Activated CD4-positive, alpha-beta memory T cell treated with anti-CD3 and anti-CD28 coated beads, Interleukin-2, amount 10 ng/mL, durations not matched to agents 7 days and 5 days (primary cell): ENCODE measurements at regions not wholly inside any gene's neighbourhood (a gene's known extent, or its start where the extent isn't known, plus 50 kb on each side); places are given as distances from the start of the nearest gene placed in this dataset.
"Not testable (repeated sequence)": the region's sequence is repeated elsewhere in the genome, so short reads cannot be mapped to it uniquely, and the experiment has no call there.

Experiments used
- CTCF ChIA-PET: fragments of 350-600 bp; sonication (Branson Sonifier 250); formaldehyde crosslinking; loops from one replicate; lab custom pipeline; 2021; ENCODE audit warnings: antibody characterized with exemption, inconsistent platforms; lab: Charles Lee
- POLR2A ChIA-PET: fragments of 350-600 bp; sonication (Branson Sonifier 250); formaldehyde crosslinking; loops from one replicate; lab custom pipeline; 2021; ENCODE audit warnings: antibody characterized with exemption; lab: Charles Lee
- DNase-seq: peaks from one replicate; pipeline ENCODE4 v3.0.0-alpha.2; 2020
- H3K27ac Mint-ChIP-seq: one replicate; pipeline ENCODE4 v1.8.0; 2021; ENCODE audit warnings: mild to moderate bottlenecking, mixed read lengths
- H3K27me3 Mint-ChIP-seq: one replicate; pipeline ENCODE4 v1.8.0; 2021; ENCODE audit warnings: mixed read lengths
- H3K36me3 Mint-ChIP-seq: one replicate; pipeline ENCODE4 v1.8.0; 2021; ENCODE audit warnings: low read depth, mixed read lengths
- H3K4me1 Mint-ChIP-seq: one replicate; pipeline ENCODE4 v1.8.0; 2021; ENCODE audit warnings: mixed read lengths
- H3K4me3 Mint-ChIP-seq: one replicate; pipeline ENCODE4 v1.8.0; 2021; ENCODE audit warnings: mild to moderate bottlenecking, mixed read lengths
- H3K9me3 Mint-ChIP-seq: one replicate; pipeline ENCODE4 v1.8.0; 2021; ENCODE audit warnings: mixed read lengths

DNA sequence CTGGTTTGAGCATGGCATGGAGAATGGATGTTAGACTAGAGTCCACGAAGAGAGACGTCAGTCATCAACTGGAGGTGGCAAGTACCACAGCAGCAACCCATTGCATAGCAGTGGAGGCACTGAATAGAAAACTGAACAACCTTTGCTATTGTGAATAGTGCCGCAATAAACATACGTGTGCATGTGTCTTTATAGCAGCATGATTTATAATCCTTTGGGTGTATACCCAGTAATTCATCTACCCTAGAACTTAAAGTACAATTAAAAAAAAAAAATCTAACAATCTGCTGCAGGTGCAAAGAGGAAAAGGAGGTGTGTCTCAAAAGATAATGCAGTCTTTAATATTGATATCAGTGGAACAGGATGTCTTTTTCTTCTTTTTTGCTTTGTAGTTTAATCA, 443.4 kb upstream of the ISX start:
- POLR2A ChIA-PET: no interaction called here
- H3K4me1 Mint-ChIP-seq: no peaks in the 10 kb centered on the region
- no peaks in the 10 kb centered on the region for H3K36me3 Mint-ChIP-seq
- H3K27ac Mint-ChIP-seq: no peak overlapping the region
- no peak for DNase-seq
- H3K9me3 Mint-ChIP-seq: peaks cover 13% of the 10 kb centered on the region
- no peak overlapping the region for H3K4me3 Mint-ChIP-seq
- H3K27me3 Mint-ChIP-seq: no peaks in the 10 kb centered on the region
- CTCF ChIA-PET: no interaction called here

DNA sequence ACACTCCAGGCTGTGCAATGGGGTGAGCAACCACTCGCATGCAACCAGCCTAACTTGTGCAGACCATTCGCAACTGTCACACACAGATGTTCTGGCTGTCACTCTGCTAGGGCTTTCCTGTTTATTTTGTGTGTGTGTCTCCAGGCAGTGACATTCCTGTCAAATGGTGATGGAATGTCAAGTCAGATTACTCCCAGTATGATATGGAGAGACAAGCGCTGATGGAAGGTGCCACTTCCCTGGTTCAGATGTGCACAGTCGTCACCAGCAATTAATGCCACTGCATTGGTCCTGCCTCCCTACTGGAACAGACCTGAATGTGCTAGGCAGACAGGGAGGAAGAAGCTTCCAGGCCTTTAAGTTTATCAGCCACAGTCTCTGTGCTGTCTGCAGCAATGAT, 442.4 kb upstream of the ISX start:
- Mint-ChIP-seq H3K27me3 (no peaks in the 10 kb centered on the region), H3K4me1 (no peaks in the 10 kb centered on the region), H3K36me3 (no peaks in the 10 kb centered on the region), H3K4me3 (no peak overlapping the region), H3K27ac (no peak overlapping the region), H3K9me3 (peaks cover 16% of the 10 kb centered on the region)
- ChIA-PET CTCF (no interaction called here), POLR2A (no interaction called here)
- no peak for DNase-seq

DNA sequence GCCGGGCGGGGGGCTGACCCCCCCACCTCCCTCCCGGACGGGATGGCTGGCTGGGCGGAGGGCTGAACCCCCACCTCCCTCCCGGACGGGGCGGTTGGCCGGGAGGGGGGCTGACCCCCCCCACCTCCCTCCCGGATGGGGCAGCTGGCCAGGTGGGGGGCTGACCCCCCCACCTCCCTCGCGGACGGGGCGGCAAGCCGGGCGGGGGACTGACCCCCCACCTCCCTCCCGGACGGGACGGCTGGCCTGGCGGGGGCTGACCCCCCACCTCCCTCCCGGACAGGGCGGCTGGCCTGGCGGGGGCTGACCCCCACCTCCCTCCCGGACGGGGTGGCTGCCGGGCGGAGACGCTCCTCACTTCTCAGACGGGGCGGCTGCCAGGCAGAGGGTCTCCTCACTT, 440.1 kb upstream of the ISX start:
- H3K27ac Mint-ChIP-seq, H3K27me3 Mint-ChIP-seq, H3K36me3 Mint-ChIP-seq, POLR2A ChIA-PET, CTCF ChIA-PET, DNase-seq, H3K4me3 Mint-ChIP-seq, H3K4me1 Mint-ChIP-seq: not testable (repeated sequence)
- H3K9me3 Mint-ChIP-seq: peaks cover 18% of the 10 kb centered on the region

DNA sequence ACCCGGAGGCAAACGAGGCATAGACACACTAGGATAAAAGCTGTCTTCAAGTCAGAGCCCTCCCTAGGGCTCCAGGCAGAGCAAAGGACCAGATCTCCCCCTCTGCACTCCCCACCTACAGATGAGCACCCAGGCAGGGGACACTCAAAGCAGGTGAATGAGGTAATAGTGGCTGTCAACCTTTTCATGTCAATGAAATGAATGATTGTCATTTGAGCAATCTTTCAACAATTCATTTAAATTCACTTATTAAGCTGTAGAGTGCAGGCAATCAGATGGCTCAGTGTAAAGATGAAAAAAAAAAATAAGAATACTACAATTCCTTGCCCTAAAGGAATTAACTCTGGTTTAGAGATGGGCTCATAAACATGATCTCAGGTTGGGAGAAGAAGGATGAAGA, 427.8 kb upstream of the ISX start:
- H3K36me3 Mint-ChIP-seq: no peaks in the 10 kb centered on the region

DNA sequence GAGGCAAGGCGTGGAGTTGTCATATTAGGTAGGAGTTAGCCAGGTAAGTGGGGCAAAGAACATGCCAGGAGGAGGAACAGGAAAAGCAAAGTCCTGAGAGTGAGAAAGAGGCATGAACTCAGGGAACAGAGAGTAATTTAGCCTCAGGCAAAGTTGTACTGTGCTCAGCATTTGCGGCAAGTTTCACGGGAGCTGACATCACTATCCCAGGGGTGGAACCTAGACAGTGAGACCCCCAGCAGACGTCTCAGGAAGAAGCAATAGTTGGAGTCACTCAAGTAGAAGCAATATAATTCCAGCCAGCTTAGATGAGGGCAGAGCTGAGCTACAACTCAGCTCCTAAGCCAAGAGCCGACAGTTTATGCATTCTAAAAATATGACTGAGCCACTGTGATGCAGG, 426.0 kb upstream of the ISX start:
- ChIA-PET POLR2A (no interaction called here), CTCF (no interaction called here)
- Mint-ChIP-seq H3K36me3 (no peaks in the 10 kb centered on the region), H3K27me3 (no peaks in the 10 kb centered on the region), H3K4me1 (no peaks in the 10 kb centered on the region), H3K9me3 (peaks cover 7% of the 10 kb centered on the region), H3K27ac (no peak overlapping the region), H3K4me3 (no peak overlapping the region)
- DNase-seq: no peak

More for the DNA sequence above, 427.8 kb upstream of the ISX start:
- Mint-ChIP-seq H3K9me3 (peaks cover 8% of the 10 kb centered on the region), H3K27ac (no peak overlapping the region), H3K27me3 (no peaks in the 10 kb centered on the region), H3K4me3 (no peak overlapping the region), H3K4me1 (no peaks in the 10 kb centered on the region)
- no peak for DNase-seq
- ChIA-PET POLR2A (no interaction called here), CTCF (no interaction called here)

DNA sequence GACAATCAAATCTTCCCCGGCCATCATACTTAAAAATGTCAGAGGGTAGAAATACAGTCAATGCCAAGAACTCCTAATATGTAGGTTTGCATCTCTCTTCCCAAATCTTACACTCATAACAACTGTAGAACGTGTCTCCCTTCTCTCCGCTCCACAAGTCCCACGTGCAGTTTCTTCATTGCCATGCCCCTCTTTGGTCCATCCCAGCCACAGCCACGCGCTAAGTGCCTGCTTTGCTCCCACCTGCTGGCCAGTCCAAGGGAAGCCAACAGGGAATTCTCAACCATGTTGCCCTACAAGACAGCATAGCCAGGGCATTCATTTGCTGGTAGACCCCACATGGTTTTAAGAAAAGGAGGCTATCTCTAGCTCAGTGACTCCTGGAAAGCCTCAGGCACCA, 420.6 kb upstream of the ISX start:
- peaks cover 2% of the 10 kb centered on the region for H3K9me3 Mint-ChIP-seq
- ChIA-PET CTCF (no interaction called here), POLR2A (no interaction called here)
- DNase-seq: no peak
- no peaks in the 10 kb centered on the region for H3K4me1 Mint-ChIP-seq
- no peak overlapping the region for H3K27ac Mint-ChIP-seq
- no peak overlapping the region for H3K4me3 Mint-ChIP-seq
- H3K27me3 Mint-ChIP-seq: no peaks in the 10 kb centered on the region
- no peaks in the 10 kb centered on the region for H3K36me3 Mint-ChIP-seq

DNA sequence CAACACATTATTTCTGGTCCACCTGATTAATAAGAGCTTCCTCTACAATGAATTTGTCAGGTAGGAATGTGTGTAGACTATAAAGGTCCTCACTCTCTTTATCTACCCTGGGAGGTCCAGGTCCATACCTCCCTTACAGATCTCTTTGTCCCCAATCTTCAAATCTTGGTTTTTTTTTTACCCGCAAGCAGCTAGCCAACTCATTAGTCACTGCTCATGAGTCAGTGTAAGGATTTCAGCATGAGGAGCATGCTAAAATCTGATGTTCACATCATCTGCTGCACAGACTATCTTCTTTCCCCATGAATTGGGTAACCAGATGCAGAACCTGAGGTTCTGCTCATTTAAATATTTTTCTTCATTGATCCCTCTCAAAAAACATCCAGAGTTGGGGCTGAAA, 397.0 kb upstream of the ISX start:
- POLR2A ChIA-PET: no interaction called here
- DNase-seq: no peak
- H3K4me3 Mint-ChIP-seq: no peak overlapping the region
- H3K9me3 Mint-ChIP-seq: peaks cover 9% of the 10 kb centered on the region
- no peaks in the 10 kb centered on the region for H3K4me1 Mint-ChIP-seq
- H3K27ac Mint-ChIP-seq: no peak overlapping the region
- CTCF ChIA-PET: no interaction called here
- H3K36me3 Mint-ChIP-seq: no peaks in the 10 kb centered on the region
- H3K27me3 Mint-ChIP-seq: no peaks in the 10 kb centered on the region

DNA sequence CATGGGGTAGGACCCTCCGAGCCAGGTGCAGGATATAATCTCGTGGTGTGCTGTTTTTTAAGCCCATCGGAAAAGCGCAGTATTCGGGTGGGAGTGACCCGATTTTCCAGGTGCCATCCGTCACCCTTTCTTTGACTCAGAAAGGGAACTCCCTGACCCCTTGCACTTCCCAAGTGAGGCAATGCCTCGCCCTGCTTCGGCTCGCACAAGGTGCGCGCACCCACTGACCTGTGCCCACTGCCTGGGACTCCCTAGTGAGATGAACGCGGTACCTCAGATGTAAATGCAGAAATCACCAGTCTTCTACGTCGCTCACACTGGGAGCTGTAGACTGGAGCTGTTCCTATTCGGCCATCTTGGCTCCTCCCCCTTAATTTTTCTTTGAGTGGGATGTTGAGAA, 382.9 kb upstream of the ISX start:
- H3K27ac Mint-ChIP-seq, H3K4me3 Mint-ChIP-seq, CTCF ChIA-PET, H3K27me3 Mint-ChIP-seq, H3K9me3 Mint-ChIP-seq, H3K36me3 Mint-ChIP-seq, H3K4me1 Mint-ChIP-seq, POLR2A ChIA-PET, DNase-seq: not testable (repeated sequence)

- H3K27me3 Mint-ChIP-seq, H3K9me3 Mint-ChIP-seq, DNase-seq, POLR2A ChIA-PET, H3K4me1 Mint-ChIP-seq, H3K36me3 Mint-ChIP-seq, CTCF ChIA-PET, H3K4me3 Mint-ChIP-seq, H3K27ac Mint-ChIP-seq: not testable (repeated sequence)
Observed at GRCh38 chr22:34684278-34684677, 381.7 kb upstream of the ISX start.

DNA sequence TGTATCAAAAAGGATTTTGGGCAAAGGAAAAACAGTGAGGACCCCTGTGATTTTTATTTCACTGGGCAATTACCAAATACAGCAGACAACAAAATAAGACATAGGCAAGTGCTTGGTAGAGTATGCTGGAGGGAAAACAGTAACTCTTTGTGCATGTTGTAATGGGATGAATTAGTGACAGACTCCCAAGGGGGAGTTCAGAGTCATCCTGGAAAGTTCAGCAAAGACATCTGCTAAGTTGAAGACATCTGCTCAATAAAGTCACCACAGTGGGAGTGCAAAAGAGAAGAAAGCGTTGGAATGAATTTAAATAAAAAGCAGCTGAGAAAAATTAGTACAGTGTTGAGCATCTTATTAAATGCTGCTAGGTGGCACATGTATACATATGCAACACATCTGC, 378.8 kb upstream of the ISX start:
- Mint-ChIP-seq H3K36me3 (no peaks in the 10 kb centered on the region), H3K4me3 (no peak overlapping the region), H3K4me1 (no peaks in the 10 kb centered on the region), H3K27me3 (no peaks in the 10 kb centered on the region), H3K9me3 (peaks cover 4% of the 10 kb centered on the region), H3K27ac (no peak overlapping the region)
- no peak for DNase-seq
- ChIA-PET CTCF (no interaction called here), POLR2A (no interaction called here)

GRCh38 chr22:34688825-34689224, 377.1 kb upstream of the ISX start:
- Mint-ChIP-seq H3K27me3 (no peaks in the 10 kb centered on the region), H3K36me3 (no peaks in the 10 kb centered on the region), H3K27ac (no peak overlapping the region), H3K4me1 (no peaks in the 10 kb centered on the region), H3K4me3 (no peak overlapping the region), H3K9me3 (peaks cover 4% of the 10 kb centered on the region)
- DNase-seq: no peak
- POLR2A ChIA-PET: no interaction called here
- CTCF ChIA-PET: no interaction called here

DNA sequence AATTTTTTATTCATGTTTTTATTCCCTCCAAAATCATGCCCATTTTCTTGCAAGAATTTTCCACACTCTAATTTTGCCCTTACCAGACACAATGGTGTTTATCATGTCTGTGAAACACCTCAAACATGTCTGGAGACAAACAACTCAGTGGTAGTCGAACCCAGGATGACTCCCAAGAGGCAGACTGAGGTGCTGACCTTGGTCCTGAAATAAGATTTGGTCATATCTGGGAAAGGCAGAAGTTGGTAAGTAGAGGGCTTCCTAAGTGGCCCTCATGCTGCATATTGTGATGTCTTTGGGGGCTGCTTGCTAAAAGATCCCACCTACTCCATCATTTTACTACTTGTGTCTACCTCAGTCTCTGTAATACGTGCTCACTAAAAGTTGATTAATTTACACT, 369.4 kb upstream of the ISX start:
- H3K9me3 Mint-ChIP-seq: peaks cover 12% of the 10 kb centered on the region
- ChIA-PET POLR2A (no interaction called here), CTCF (no interaction called here)
- H3K27ac Mint-ChIP-seq: no peak overlapping the region
- no peaks in the 10 kb centered on the region for H3K27me3 Mint-ChIP-seq
- H3K4me3 Mint-ChIP-seq: no peak overlapping the region
- H3K36me3 Mint-ChIP-seq: no peaks in the 10 kb centered on the region
- H3K4me1 Mint-ChIP-seq: no peaks in the 10 kb centered on the region
- no peak for DNase-seq

GRCh38 chr22:34702279-34702678, 363.7 kb upstream of the ISX start:
- H3K27ac Mint-ChIP-seq: no peak overlapping the region
- H3K9me3 Mint-ChIP-seq: peaks cover 13% of the 10 kb centered on the region
- POLR2A ChIA-PET: no interaction called here
- H3K36me3 Mint-ChIP-seq: no peaks in the 10 kb centered on the region
- no peaks in the 10 kb centered on the region for H3K27me3 Mint-ChIP-seq
- CTCF ChIA-PET: no interaction called here
- no peaks in the 10 kb centered on the region for H3K4me1 Mint-ChIP-seq
- DNase-seq: no peak
- no peak overlapping the region for H3K4me3 Mint-ChIP-seq

DNA sequence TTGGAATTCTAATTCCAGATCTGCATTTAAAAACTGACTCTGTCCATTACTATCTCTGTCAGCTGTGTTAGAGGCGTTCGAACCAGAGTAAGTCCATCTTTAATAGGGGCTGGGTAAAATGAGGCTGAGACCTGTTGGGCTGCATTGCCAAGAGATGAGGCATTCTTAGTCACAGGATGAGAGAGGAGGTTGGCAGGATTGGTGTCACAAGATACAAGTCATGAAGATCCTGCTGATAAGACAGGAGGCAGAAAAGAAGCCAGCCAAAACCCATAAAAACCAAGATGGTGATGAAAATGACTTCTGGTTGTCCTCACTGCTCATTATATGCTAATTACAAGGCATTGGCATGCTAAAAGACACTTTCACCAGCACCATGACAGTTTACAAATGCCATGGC, 356.3 kb upstream of the ISX start:
- ChIA-PET POLR2A (no interaction called here), CTCF (no interaction called here)
- Mint-ChIP-seq H3K4me1 (no peaks in the 10 kb centered on the region), H3K27me3 (no peaks in the 10 kb centered on the region), H3K9me3 (peaks cover 10% of the 10 kb centered on the region), H3K36me3 (no peaks in the 10 kb centered on the region), H3K4me3 (no peak overlapping the region), H3K27ac (no peak overlapping the region)
- DNase-seq: no peak

DNA sequence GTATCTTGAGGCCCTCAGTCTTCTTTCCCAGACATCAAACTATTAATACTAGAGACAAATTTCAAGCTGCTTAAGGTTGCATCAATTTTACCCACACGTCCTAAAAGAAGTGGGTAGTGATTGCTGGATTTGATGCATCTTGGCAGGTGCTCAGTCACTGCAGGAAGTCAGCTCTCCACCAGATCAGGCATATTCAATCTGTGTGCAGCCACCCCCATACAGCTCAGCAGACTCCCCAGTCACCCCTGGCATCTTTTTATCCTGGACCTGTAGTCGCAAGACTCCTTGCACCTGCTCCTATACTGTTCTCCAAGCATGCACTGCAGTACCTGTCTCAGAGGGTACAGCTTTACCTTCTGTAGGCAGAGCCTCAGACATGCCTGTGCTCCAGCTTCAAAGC, 343.1 kb upstream of the ISX start:
- Mint-ChIP-seq H3K4me3 (no peak overlapping the region), H3K27ac (no peak overlapping the region), H3K27me3 (no peaks in the 10 kb centered on the region), H3K9me3 (peaks cover 8% of the 10 kb centered on the region), H3K4me1 (no peaks in the 10 kb centered on the region), H3K36me3 (no peaks in the 10 kb centered on the region)
- ChIA-PET CTCF (no interaction called here), POLR2A (no interaction called here)
- no peak for DNase-seq
